Keratinocyte (primary cell): ENCODE measurements at regions not wholly inside any gene's neighbourhood (a gene's known extent, or its start where the extent isn't known, plus 50 kb on each side); places are given as distances from the start of the nearest gene placed in this dataset.

Experiments
- DNase-seq: peaks from one replicate; pipeline ENCODE4 v3.0.0-alpha.2; 2011; ENCODE audit warnings: low read depth, missing footprints, low spot score
- FAIRE-seq: peaks from 2 replicates; lab custom pipeline; 2011; peaks lifted over from hg19 to GRCh38; lab: Jason Lieb, UNC
- H2AFZ ChIP-seq: 2 replicates; pipeline ENCODE4 v1.6.0; 2012; ENCODE audit warnings: low read length, control low read depth, inconsistent platforms; ENCODE audit not compliant: control insufficient read depth
- H3K27ac ChIP-seq: 2 replicates; pipeline ENCODE4 v1.5.1; 2011; ENCODE audit warnings: low read length; ENCODE audit not compliant: control insufficient read depth, insufficient read depth
- H3K27me3 ChIP-seq: 3 replicates; pipeline ENCODE4 v1.6.0; 2011; ENCODE audit warnings: low read length; ENCODE audit not compliant: control insufficient read depth, insufficient read depth; ENCODE audit errors: extremely low read depth
- H3K36me3 ChIP-seq, 2 experiments: 2 replicates in 1 of 2; 3 replicates in 1 of 2; pipeline ENCODE4 v1.5.1; 2011; ENCODE audit warnings: low read length in 2 of 2, mild to moderate bottlenecking in 1 of 2; ENCODE audit not compliant: control insufficient read depth in 2 of 2, insufficient read depth in 2 of 2; ENCODE audit errors: extremely low read depth in 1 of 2
- H3K4me1 ChIP-seq: 3 replicates; pipeline ENCODE4 v1.5.1; 2011; ENCODE audit warnings: low read length; ENCODE audit not compliant: control insufficient read depth, insufficient read depth; ENCODE audit errors: extremely low read depth
- H3K4me2 ChIP-seq: 3 replicates; pipeline ENCODE4 v1.6.0; 2011; ENCODE audit warnings: low read depth, low read length; ENCODE audit not compliant: control insufficient read depth, insufficient read depth; ENCODE audit errors: extremely low read depth
- H3K4me3 ChIP-seq, 3 experiments: fragments of 200-600 bp in 1 of 3; sonication (generic) in 1 of 3; 2 replicates in 2 of 3; 3 replicates in 1 of 3; pipeline ENCODE4 v1.5.1; 2011 to 2016; ENCODE audit warnings: low read length in 3 of 3, mild to moderate bottlenecking in 3 of 3, control low read depth in 2 of 3, inconsistent platforms in 1 of 3, low read depth in 1 of 3, mixed read lengths in 1 of 3, mixed run types in 1 of 3, moderate library complexity in 1 of 3; ENCODE audit not compliant: control insufficient read depth in 2 of 3, insufficient read depth in 2 of 3; ENCODE audit errors: extremely low read depth in 1 of 3
- H3K79me2 ChIP-seq: 2 replicates; pipeline ENCODE4 v1.6.0; 2012; ENCODE audit warnings: low read length; ENCODE audit not compliant: control insufficient read depth, insufficient read depth
- H3K9ac ChIP-seq: 3 replicates; pipeline ENCODE4 v1.6.0; 2011; ENCODE audit warnings: low read length; ENCODE audit not compliant: control insufficient read depth, insufficient read depth; ENCODE audit errors: extremely low read depth
- H3K9me1 ChIP-seq: 3 replicates; pipeline ENCODE4 v1.6.0; 2011; ENCODE audit warnings: low read length; ENCODE audit not compliant: control insufficient read depth, insufficient read depth; ENCODE audit errors: extremely low read depth
- H3K9me3 ChIP-seq: 2 replicates; pipeline ENCODE4 v1.5.1; 2012; ENCODE audit warnings: low read depth, low read length; ENCODE audit not compliant: control insufficient read depth
- H4K20me1 ChIP-seq: 3 replicates; pipeline ENCODE4 v1.6.0; 2011; ENCODE audit warnings: low read length; ENCODE audit not compliant: control insufficient read depth, insufficient read depth; ENCODE audit errors: extremely low read depth
- EZH2 ChIP-seq: IDR thresholded peaks from one replicate; pipeline ENCODE4 v1.6.1; 2012; ENCODE audit warnings: inconsistent platforms, mild to moderate bottlenecking, low read length, moderate library complexity
- dilution Hi-C: fragments of 300-500 bp; cut with MboI; formaldehyde crosslinking; loops from one replicate; pipeline ENCODE4 v1.7.0; 2020; ENCODE audit warnings: low sequenced_read_pairs; ENCODE audit not compliant: extremely low pct_ligation_motif_present
- TF ChIP-seq, protein P1 (sequence below), 3 experiments: IDR thresholded peaks in 1 of 3; conservative IDR thresholded peaks in 1 of 3; optimal IDR thresholded peaks in 1 of 3; 2 replicates in 2 of 3; 3 replicates in 1 of 3; pipeline versions ENCODE3 to v1.5.1; 2011; ENCODE audit warnings: low read length in 3 of 3, mild to moderate bottlenecking in 3 of 3, moderate library complexity in 2 of 3, control low read depth in 1 of 3, inconsistent platforms in 1 of 3; ENCODE audit not compliant: insufficient read depth in 2 of 3; ENCODE audit errors: extremely low read depth in 1 of 3

- no peaks in the 10 kb centered on the region for H3K79me2 ChIP-seq
- no peaks in the 10 kb centered on the region for H3K4me1 ChIP-seq
- TF ChIP-seq, protein P1, sequence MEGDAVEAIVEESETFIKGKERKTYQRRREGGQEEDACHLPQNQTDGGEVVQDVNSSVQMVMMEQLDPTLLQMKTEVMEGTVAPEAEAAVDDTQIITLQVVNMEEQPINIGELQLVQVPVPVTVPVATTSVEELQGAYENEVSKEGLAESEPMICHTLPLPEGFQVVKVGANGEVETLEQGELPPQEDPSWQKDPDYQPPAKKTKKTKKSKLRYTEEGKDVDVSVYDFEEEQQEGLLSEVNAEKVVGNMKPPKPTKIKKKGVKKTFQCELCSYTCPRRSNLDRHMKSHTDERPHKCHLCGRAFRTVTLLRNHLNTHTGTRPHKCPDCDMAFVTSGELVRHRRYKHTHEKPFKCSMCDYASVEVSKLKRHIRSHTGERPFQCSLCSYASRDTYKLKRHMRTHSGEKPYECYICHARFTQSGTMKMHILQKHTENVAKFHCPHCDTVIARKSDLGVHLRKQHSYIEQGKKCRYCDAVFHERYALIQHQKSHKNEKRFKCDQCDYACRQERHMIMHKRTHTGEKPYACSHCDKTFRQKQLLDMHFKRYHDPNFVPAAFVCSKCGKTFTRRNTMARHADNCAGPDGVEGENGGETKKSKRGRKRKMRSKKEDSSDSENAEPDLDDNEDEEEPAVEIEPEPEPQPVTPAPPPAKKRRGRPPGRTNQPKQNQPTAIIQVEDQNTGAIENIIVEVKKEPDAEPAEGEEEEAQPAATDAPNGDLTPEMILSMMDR (optimal IDR thresholded peaks at IDR 0.05 in 1 of 3, IDR thresholded peaks at IDR 0.05 in 1 of 3, conservative IDR thresholded peaks at IDR 0.05 in 1 of 3; ENCODE audit: extremely low read depth in 1 of 3, insufficient read depth in 2 of 3, low read length in 3 of 3), result no peak
- no peak for TF ChIP-seq EZH2
- dilution Hi-C loops, result no loop called here
- no peak for FAIRE-seq
- H3K9me3 ChIP-seq, result no peaks in the 10 kb centered on the region
- no peaks in the 10 kb centered on the region for H3K27me3 ChIP-seq
- H3K9me1 ChIP-seq, result no peaks in the 10 kb centered on the region
- H3K9ac ChIP-seq, result no peak overlapping the region
- no peaks in the 10 kb centered on the region for H3K36me3 ChIP-seq
- DNase-seq, result no peak
- no peak overlapping the region for H2AFZ ChIP-seq
- H4K20me1 ChIP-seq, result no peaks in the 10 kb centered on the region
- H3K4me2 ChIP-seq, result no peak overlapping the region
- H3K4me3 ChIP-seq, result no peak overlapping the region
- H3K27ac ChIP-seq, result no peak overlapping the region
These were observed 450.4 kb downstream of the LRFN5 start for GRCh38 chr14:42057111-42057510.

DNA sequence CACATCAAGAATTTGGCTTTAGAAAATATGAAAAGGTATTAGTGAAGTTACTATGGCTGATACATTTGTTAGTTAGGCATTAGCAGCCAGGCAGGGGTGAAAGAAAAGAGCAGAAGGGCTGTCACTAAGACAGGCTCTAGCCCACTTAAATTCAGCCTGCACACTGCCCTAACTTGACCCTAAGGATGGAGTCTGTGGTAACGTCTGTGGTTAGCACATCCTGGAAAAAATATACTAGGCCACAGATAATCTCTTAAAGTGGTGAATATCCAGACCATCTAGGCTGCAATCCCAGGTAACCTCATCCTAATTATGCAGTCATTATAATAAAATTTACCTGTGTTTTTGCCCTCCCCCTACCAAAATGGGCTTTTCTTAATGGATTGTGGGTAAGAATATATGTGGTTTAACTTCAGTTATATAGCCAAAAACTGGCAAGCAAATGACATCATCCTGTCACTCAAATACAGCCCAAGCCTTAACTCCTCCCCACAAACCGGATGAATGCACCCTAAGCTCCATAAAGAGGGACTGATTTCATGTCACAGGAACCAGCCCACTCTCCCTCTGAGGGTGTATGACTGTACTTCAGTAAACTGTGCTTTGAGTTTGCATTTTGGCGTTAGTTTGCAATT, 440.9 kb downstream of the LRFN5 start:
- DNase-seq (no peak), FAIRE-seq (no peak)
- H3K27me3 ChIP-seq, result no peaks in the 10 kb centered on the region
- dilution Hi-C loops, result no loop called here
- no peaks in the 10 kb centered on the region for H3K9me1 ChIP-seq
- H3K9me3 ChIP-seq, result no peaks in the 10 kb centered on the region
- H3K4me1 ChIP-seq, result no peaks in the 10 kb centered on the region
- H3K27ac ChIP-seq, result no peak overlapping the region
- no peak overlapping the region for H3K9ac ChIP-seq
- no peak for TF ChIP-seq EZH2
- TF ChIP-seq, protein P1 (optimal IDR thresholded peaks at IDR 0.05 in 1 of 3, IDR thresholded peaks at IDR 0.05 in 1 of 3, conservative IDR thresholded peaks at IDR 0.05 in 1 of 3; ENCODE audit: extremely low read depth in 1 of 3, insufficient read depth in 2 of 3, low read length in 3 of 3), result no peak
- H3K4me2 ChIP-seq, result no peak overlapping the region
- H4K20me1 ChIP-seq, result no peaks in the 10 kb centered on the region
- no peaks in the 10 kb centered on the region for H3K79me2 ChIP-seq
- no peak overlapping the region for H3K4me3 ChIP-seq
- H3K36me3 ChIP-seq, result no peaks in the 10 kb centered on the region
- no peak overlapping the region for H2AFZ ChIP-seq
